HS-5 (cell line): ENCODE measurements at regions not wholly inside any gene's neighbourhood (a gene's known extent, or its start where the extent isn't known, plus 50 kb on each side); places are given as distances from the start of the nearest gene placed in this dataset.

ENCODE experiments used
- DNase-seq: peaks from one replicate; pipeline ENCODE4 v3.0.0-alpha.2; 2012; ENCODE audit warnings: low read depth

- no peak for DNase-seq
These were observed 382.2 kb downstream of the ENC1 start for GRCh38 chr5:74258314-74258665.

GRCh38 chr5:74257645-74258313, 382.7 kb downstream of the ENC1 start:
- no peak for DNase-seq

GRCh38 chr5:74257060-74257527, 383.4 kb downstream of the ENC1 start:
- no peak for DNase-seq

GRCh38 chr5:74255692-74256392, 384.7 kb downstream of the ENC1 start:
- no peak for DNase-seq

GRCh38 chr5:74254257-74254656, 386.3 kb downstream of the ENC1 start:
- no peak for DNase-seq

- DNase-seq: no peak
These were observed 388.5 kb downstream of the ENC1 start for GRCh38 chr5:74252044-74252443.

- peak; percentile 86 for DNase-seq
These were observed 389.1 kb downstream of the ENC1 start for GRCh38 chr5:74251141-74252035.

GRCh38 chr5:74250304-74251102, 390.0 kb downstream of the ENC1 start:
- no peak for DNase-seq

- DNase-seq: no peak
These were observed 392.0 kb downstream of the ENC1 start for GRCh38 chr5:74248576-74248975.

- DNase-seq: no peak
These were observed 396.1 kb downstream of the ENC1 start for GRCh38 chr5:74244406-74244805.

GRCh38 chr5:74243634-74244033, 396.9 kb downstream of the ENC1 start:
- no peak for DNase-seq

GRCh38 chr5:74242516-74242915, 398.0 kb downstream of the ENC1 start:
- no peak for DNase-seq

- DNase-seq: no peak
These were observed 398.8 kb downstream of the ENC1 start for GRCh38 chr5:74241751-74242140.

- no peak for DNase-seq
These were observed 399.5 kb downstream of the ENC1 start for GRCh38 chr5:74240783-74241750.

GRCh38 chr5:74239261-74239660, 401.3 kb downstream of the ENC1 start:
- no peak for DNase-seq

- DNase-seq: no peak
These were observed 402.9 kb downstream of the ENC1 start for GRCh38 chr5:74237571-74238145.

- DNase-seq: no peak
These were observed 405.0 kb downstream of the ENC1 start for GRCh38 chr5:74235552-74235951.

- peak; percentile 73 for DNase-seq
These were observed 407.0 kb downstream of the ENC1 start for GRCh38 chr5:74233571-74233970.

GRCh38 chr5:74233091-74233490, 407.4 kb downstream of the ENC1 start:
- no peak for DNase-seq

- DNase-seq: peak; percentile 84
These were observed 408.3 kb downstream of the ENC1 start for GRCh38 chr5:74232276-74232675.
